ENCODE measurements at regions not wholly inside any gene's neighbourhood (a gene's known extent, or its start where the extent isn't known, plus 50 kb on each side); places are given as distances from the start of the nearest gene placed in this dataset.
"Not testable (repeated sequence)": the region's sequence is repeated elsewhere in the genome, so short reads cannot be mapped to it uniquely, and the experiment has no call there.

GRCh38 chr2:87414795-87415570 is 332.9 kb upstream of the PLGLB2 start:
- DNase-seq = not testable (repeated sequence)

GRCh38 chr2:87415586-87416265 is 332.2 kb upstream of the PLGLB2 start:
- not testable (repeated sequence) for DNase-seq

GRCh38 chr2:87416266-87416592 is 331.7 kb upstream of the PLGLB2 start:
- not testable (repeated sequence) for DNase-seq

- not testable (repeated sequence) for DNase-seq
Observed at GRCh38 chr2:87417147-87417546, 330.7 kb upstream of the PLGLB2 start.

GRCh38 chr2:87417742-87418567 is 329.9 kb upstream of the PLGLB2 start:
- not testable (repeated sequence) for DNase-seq

GRCh38 chr2:87418823-87419822 is 328.8 kb upstream of the PLGLB2 start:
- DNase-seq = not testable (repeated sequence)

- DNase-seq = not testable (repeated sequence)
Observed at GRCh38 chr2:87419980-87420379, 327.9 kb upstream of the PLGLB2 start.

- DNase-seq = not testable (repeated sequence)
Observed at GRCh38 chr2:87420954-87421353, 326.9 kb upstream of the PLGLB2 start.

- not testable (repeated sequence) for DNase-seq
Observed at GRCh38 chr2:87423796-87424762, 323.8 kb upstream of the PLGLB2 start.

- not testable (repeated sequence) for DNase-seq
Observed at GRCh38 chr2:87424763-87425154, 323.1 kb upstream of the PLGLB2 start.

- not testable (repeated sequence) for DNase-seq
Observed at GRCh38 chr2:87425191-87425590, 322.7 kb upstream of the PLGLB2 start.

GRCh38 chr2:87425717-87426116 is 322.2 kb upstream of the PLGLB2 start:
- not testable (repeated sequence) for DNase-seq

- not testable (repeated sequence) for DNase-seq
Observed at GRCh38 chr2:87428452-87429130, 319.3 kb upstream of the PLGLB2 start.

GRCh38 chr2:87429206-87429930 is 318.5 kb upstream of the PLGLB2 start:
- not testable (repeated sequence) for DNase-seq

- not testable (repeated sequence) for DNase-seq
Observed at GRCh38 chr2:87429931-87430275, 318.0 kb upstream of the PLGLB2 start.

GRCh38 chr2:87431051-87431450 is 316.8 kb upstream of the PLGLB2 start:
- DNase-seq = not testable (repeated sequence)

- DNase-seq = not testable (repeated sequence)
Observed at GRCh38 chr2:87432711-87433453, 315.0 kb upstream of the PLGLB2 start.

- not testable (repeated sequence) for DNase-seq
Observed at GRCh38 chr2:87436007-87436406, 311.9 kb upstream of the PLGLB2 start.
